ENCODE measurements at regions not wholly inside any gene's neighbourhood (a gene's known extent, or its start where the extent isn't known, plus 50 kb on each side); places are given as distances from the start of the nearest gene placed in this dataset.

GRCh38 chr13:109990296-109990695 is 203.9 kb upstream of the IRS2 start:
- no peaks in the 10 kb centered on the region; a peak in 1 of 7 replicates for H3K36me3 Mint-ChIP-seq (ENCODE audit: insufficient read depth in 1 of 3, low read depth in 3 of 3)
- Histone ChIP-seq H3K9me3 (ENCODE audit: control insufficient read depth, low read depth, low read length) (no peaks in the 10 kb centered on the region), H3K27me3 (ENCODE audit: insufficient read depth, low read length) (no peaks in the 10 kb centered on the region), H4K91ac (ENCODE audit: insufficient read length, low read depth, low read length) (no peak overlapping the region), H2BK120ac (ENCODE audit: low read depth, low read length, poor library complexity, severe bottlenecking) (no peak overlapping the region), H4K5ac (ENCODE audit: insufficient read length, low read depth, low read length) (no peak overlapping the region), H3K23me2 (ENCODE audit: insufficient read length, low read depth, low read length, poor library complexity, severe bottlenecking) (no peaks in the 10 kb centered on the region), H2BK15ac (ENCODE audit: low read depth, low read length) (no peak overlapping the region), H3K4me1 (ENCODE audit: insufficient read depth, low read length) (no peaks in the 10 kb centered on the region), H4K20me1 (ENCODE audit: control insufficient read depth, insufficient read depth, insufficient read length) (no peaks in the 10 kb centered on the region), H3T11ph (ENCODE audit: low read length) (no peak overlapping the region), H3K56ac (ENCODE audit: insufficient read length, low read depth, low read length) (no peak overlapping the region), H3K79me1 (ENCODE audit: insufficient read depth, low read depth, low read length, poor library complexity, severe bottlenecking) (no peaks in the 10 kb centered on the region), H4K8ac (replicated peaks; ENCODE audit: insufficient read length, low read depth, low read length) (no peak overlapping the region), H3K4ac (ENCODE audit: low read depth, low read length) (no peak overlapping the region), H3K23ac (ENCODE audit: insufficient read length, low read depth, low read length) (no peak overlapping the region), H3K18ac (ENCODE audit: insufficient read length, low read depth, low read length) (no peak overlapping the region), H3K14ac (ENCODE audit: insufficient read depth, low read length) (no peak overlapping the region), H3K27ac (ENCODE audit: insufficient read length, low read depth, low read length) (no peak overlapping the region), H2AFZ (ENCODE audit: low read length) (no peak overlapping the region), H3K9ac (ENCODE audit: extremely low read depth, insufficient read length, low read length) (no peak overlapping the region), H3K4me2 (ENCODE audit: insufficient read depth, insufficient read length, low read length) (no peak overlapping the region), H2BK5ac (ENCODE audit: insufficient read length, low read length) (no peak overlapping the region), H2BK20ac (ENCODE audit: low read depth, low read length, poor library complexity, severe bottlenecking) (no peak overlapping the region), H2AK5ac (ENCODE audit: insufficient read length, low read length) (no peak overlapping the region), H3K79me2 (ENCODE audit: insufficient read depth, low read length) (no peaks in the 10 kb centered on the region), H2BK12ac (ENCODE audit: insufficient read length, low read depth, low read length) (no peak overlapping the region)
- DNase-seq, result no peak
- no peaks in the 10 kb centered on the region for H3K27me3 Mint-ChIP-seq (ENCODE audit: low read depth)
- TF ChIP-seq CTCF (conservative IDR thresholded peaks at IDR 0.05), result no peak
- H3K9me3 Mint-ChIP-seq, result peaks cover under 1 to 1% of the 10 kb centered on the region in 2 experiments; a peak in 3 of 5 replicates
- no peak overlapping the region for H3K4me3 Mint-ChIP-seq
- peaks cover 0 to 3% of the 10 kb centered on the region in 2 experiments; a peak in 2 of 4 replicates for H3K4me1 Mint-ChIP-seq
- no peak overlapping the region for H3K27ac Mint-ChIP-seq
- no CpG with 5 or more reads among the region's 6 CpGs for WGBS (ENCODE audit: extremely low coverage, insufficient read length, low lambda C conversion rate)
